ENCODE measurements at regions not wholly inside any gene's neighbourhood (a gene's known extent, or its start where the extent isn't known, plus 50 kb on each side); places are given as distances from the start of the nearest gene placed in this dataset.

DNA sequence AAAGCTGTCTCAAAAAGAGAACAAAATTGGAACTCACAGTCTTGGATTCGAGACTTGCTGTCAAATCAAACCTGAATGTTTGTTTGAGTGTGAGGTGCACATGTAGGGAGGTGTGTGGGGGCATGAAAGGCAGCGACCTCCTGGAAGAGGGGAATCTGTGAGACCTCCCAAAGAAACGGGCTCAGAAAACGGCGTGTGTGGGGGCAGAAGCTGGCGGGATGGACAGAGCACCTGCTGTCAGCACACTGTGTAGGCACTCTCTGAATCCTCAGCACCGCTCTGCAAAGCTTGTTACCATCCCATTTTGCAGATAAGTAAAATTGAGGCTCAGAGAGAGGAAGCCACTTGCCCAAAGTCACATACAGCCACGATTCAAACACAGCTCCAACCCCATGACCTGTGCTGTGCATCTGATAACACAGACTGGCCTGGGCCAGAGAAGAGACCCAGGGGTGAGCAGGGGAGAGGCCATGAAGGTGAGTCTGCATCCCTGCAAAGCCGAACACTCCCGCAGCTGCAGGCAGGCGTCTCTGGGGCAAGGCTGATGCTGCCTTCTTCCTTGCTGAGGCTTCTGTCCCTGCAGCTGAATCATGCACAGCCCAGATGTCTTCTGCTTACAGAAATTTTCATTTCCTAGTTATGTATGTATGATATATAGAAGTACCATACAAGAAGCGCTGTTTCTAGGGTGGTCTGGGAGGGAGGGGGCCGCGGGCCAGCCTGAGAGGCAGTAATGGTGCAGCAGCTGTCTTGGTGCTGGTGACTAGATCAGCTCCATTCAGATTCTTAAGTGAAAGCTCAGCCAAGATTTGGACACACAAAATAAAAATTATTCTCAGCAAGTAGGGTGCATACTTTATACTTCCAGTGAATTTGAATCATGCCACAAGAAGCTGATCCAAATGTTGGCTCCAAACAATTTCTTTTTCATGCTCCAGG is 67.3 kb upstream of the SHISAL1 start:
- DNase-seq = no peak
- Mint-ChIP-seq H3K4me1 (ENCODE audit: low read depth) (no peaks in the 10 kb centered on the region), H3K9me3 (peaks cover 6% of the 10 kb centered on the region), H3K4me3 (no peak overlapping the region), H3K27ac (no peak overlapping the region), H3K36me3 (ENCODE audit: low read depth) (no peaks in the 10 kb centered on the region), H3K27me3 (peaks cover 7% of the 10 kb centered on the region)

- H3K9me3 Mint-ChIP-seq = peaks cover 8% of the 10 kb centered on the region
- no peak overlapping the region for H3K27ac Mint-ChIP-seq
- no peak for DNase-seq
- peaks cover 7% of the 10 kb centered on the region for H3K27me3 Mint-ChIP-seq
- no peak overlapping the region for H3K4me3 Mint-ChIP-seq
- no peaks in the 10 kb centered on the region for H3K36me3 Mint-ChIP-seq (ENCODE audit: low read depth)
- no peaks in the 10 kb centered on the region for H3K4me1 Mint-ChIP-seq (ENCODE audit: low read depth)
Observed at GRCh38 chr22:44378380-44378779, 65.6 kb upstream of the SHISAL1 start.

DNA sequence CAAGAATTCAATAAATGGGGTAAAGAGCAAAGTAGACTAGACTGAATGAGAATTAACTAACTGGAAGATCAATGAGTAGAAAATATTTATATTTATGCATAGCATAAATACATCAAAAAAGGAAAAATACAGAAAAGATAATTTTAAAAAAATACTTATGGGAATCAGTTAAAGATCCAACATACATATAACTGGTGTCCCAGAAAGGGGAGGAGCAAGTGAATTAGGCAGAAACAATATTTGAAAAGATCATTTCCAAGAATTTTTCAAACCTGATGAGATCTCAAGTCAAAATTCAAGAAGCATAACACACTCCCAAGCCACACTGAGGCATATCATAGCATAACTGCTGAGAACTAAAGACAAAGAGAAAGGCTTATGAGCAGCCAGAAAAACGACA is 62.7 kb upstream of the SHISAL1 start:
- Mint-ChIP-seq H3K4me1 (ENCODE audit: low read depth) (no peaks in the 10 kb centered on the region), H3K27ac (no peak overlapping the region), H3K9me3 (peaks cover 8% of the 10 kb centered on the region)

DNA sequence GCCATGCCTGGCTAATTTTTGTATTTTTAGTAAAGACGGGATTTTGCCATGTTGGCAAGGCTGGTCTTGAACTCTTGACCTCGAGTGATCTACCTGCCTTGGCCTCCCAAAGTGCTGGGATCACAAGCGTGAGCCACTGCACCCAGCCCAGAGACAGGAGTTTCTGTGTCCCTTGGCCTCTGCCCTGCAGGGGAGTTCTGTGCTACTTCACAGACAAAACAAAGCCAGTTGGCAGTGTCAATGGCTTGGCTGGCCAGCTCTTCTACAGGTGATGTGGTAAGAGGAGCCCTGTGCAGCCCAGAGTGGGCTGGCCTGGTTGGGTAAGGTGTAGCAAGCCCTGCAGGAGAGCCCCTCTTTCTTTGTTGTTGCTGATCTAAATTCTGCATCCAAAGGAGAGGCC is 60.5 kb upstream of the SHISAL1 start:
- DNase-seq = no peak
- H3K27ac Mint-ChIP-seq = no peak overlapping the region
- no peak overlapping the region for H3K4me3 Mint-ChIP-seq
- no peaks in the 10 kb centered on the region for H3K4me1 Mint-ChIP-seq (ENCODE audit: low read depth)
- no peaks in the 10 kb centered on the region for H3K27me3 Mint-ChIP-seq
- peaks cover 8% of the 10 kb centered on the region for H3K9me3 Mint-ChIP-seq
- no peaks in the 10 kb centered on the region for H3K36me3 Mint-ChIP-seq (ENCODE audit: low read depth)

More for the DNA sequence above, 62.7 kb upstream of the SHISAL1 start:
- Mint-ChIP-seq H3K36me3 (ENCODE audit: low read depth) (no peaks in the 10 kb centered on the region), H3K4me3 (no peak overlapping the region), H3K27me3 (no peaks in the 10 kb centered on the region)
- no peak for DNase-seq

DNA sequence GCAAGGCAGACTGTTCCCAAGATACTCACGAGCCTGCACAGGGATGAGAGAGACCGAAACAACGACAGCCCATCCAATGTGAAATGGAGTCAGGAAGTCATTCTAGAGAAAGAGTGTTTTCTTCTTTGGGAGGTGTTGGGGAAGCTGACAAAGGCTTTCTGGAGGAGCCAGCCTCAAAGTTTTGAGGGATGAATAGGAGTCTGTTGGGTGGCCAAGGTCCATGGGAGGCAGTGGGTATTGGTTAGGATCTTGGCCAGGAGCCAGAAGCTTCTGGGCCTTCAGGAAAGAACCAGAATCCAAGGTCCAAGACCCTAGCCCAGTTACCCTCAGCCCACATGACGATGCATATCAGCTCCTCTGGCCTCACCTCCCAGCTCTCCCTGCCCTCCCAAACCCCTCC is 59.9 kb upstream of the SHISAL1 start:
- Mint-ChIP-seq H3K36me3 (ENCODE audit: low read depth) (no peaks in the 10 kb centered on the region), H3K27me3 (no peaks in the 10 kb centered on the region), H3K4me3 (no peak overlapping the region), H3K27ac (no peak overlapping the region), H3K4me1 (ENCODE audit: low read depth) (no peaks in the 10 kb centered on the region), H3K9me3 (peaks cover 8% of the 10 kb centered on the region)
- no peak for DNase-seq

DNA sequence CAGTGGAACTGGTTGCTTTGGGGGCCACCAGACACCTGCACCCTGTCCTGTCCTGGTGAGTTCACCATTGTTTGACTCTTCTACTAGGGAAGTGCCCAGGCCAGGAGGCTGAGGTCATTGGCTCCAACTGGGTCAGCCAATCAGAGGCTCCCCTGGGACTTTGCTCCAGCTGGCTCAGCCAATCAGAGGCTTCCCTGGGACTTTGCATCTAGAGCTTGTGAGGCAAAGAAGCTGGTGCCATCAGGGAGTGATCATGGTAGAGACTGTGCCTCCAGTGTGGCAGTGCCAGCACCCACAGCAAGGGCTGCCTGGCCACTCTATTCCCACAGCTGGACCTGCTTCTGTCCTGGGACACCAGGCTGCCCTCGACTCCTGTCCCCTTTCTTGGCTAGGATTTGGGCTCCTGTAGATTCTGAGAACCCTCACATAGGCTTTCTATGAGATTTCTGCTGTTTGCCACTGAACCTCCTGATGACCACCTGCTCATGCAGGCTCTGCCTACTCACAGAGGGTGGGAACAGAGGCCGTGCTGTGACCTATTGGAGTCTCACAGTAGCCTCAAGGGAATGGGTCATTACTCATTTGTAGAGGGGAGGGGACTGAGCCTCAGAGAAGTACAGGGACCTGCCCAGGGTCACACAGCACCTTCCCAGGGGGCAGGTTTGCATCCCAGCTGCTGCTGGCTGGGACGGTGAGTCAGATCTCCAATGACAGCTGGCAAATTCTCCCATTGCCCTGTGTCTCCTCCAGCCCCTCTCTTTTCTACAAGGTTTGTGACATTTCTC is 59.2 kb upstream of the SHISAL1 start:
- Mint-ChIP-seq H3K9me3 (peaks cover 8% of the 10 kb centered on the region), H3K4me1 (ENCODE audit: low read depth) (no peaks in the 10 kb centered on the region), H3K27me3 (no peaks in the 10 kb centered on the region), H3K27ac (no peak overlapping the region), H3K4me3 (no peak overlapping the region), H3K36me3 (ENCODE audit: low read depth) (no peaks in the 10 kb centered on the region)
- DNase-seq = no peak

- no peak overlapping the region for H3K4me3 Mint-ChIP-seq
- no peaks in the 10 kb centered on the region for H3K27me3 Mint-ChIP-seq
- no peaks in the 10 kb centered on the region for H3K4me1 Mint-ChIP-seq (ENCODE audit: low read depth)
- H3K27ac Mint-ChIP-seq = no peak overlapping the region
- no peaks in the 10 kb centered on the region for H3K36me3 Mint-ChIP-seq (ENCODE audit: low read depth)
- H3K9me3 Mint-ChIP-seq = peaks cover 2% of the 10 kb centered on the region
- DNase-seq = no peak
Observed at GRCh38 chr22:44369916-44370801, 57.4 kb upstream of the SHISAL1 start.

- Mint-ChIP-seq H3K4me1 (ENCODE audit: low read depth) (no peaks in the 10 kb centered on the region), H3K9me3 (no peaks in the 10 kb centered on the region), H3K4me3 (no peak overlapping the region), H3K27me3 (no peaks in the 10 kb centered on the region), H3K36me3 (ENCODE audit: low read depth) (no peaks in the 10 kb centered on the region), H3K27ac (no peak overlapping the region)
- DNase-seq = no peak
Observed at GRCh38 chr22:44369293-44369661, 56.5 kb upstream of the SHISAL1 start.

GRCh38 chr22:44368611-44369292 is 56.0 kb upstream of the SHISAL1 start:
- Mint-ChIP-seq H3K4me3 (no peak overlapping the region), H3K4me1 (ENCODE audit: low read depth) (no peaks in the 10 kb centered on the region), H3K27me3 (no peaks in the 10 kb centered on the region), H3K9me3 (no peaks in the 10 kb centered on the region), H3K36me3 (ENCODE audit: low read depth) (no peaks in the 10 kb centered on the region), H3K27ac (no peak overlapping the region)
- DNase-seq = no peak

GRCh38 chr22:44366372-44367300 is 53.9 kb upstream of the SHISAL1 start:
- Mint-ChIP-seq H3K9me3 (no peaks in the 10 kb centered on the region), H3K36me3 (ENCODE audit: low read depth) (no peaks in the 10 kb centered on the region), H3K4me1 (ENCODE audit: low read depth) (no peaks in the 10 kb centered on the region)

DNA sequence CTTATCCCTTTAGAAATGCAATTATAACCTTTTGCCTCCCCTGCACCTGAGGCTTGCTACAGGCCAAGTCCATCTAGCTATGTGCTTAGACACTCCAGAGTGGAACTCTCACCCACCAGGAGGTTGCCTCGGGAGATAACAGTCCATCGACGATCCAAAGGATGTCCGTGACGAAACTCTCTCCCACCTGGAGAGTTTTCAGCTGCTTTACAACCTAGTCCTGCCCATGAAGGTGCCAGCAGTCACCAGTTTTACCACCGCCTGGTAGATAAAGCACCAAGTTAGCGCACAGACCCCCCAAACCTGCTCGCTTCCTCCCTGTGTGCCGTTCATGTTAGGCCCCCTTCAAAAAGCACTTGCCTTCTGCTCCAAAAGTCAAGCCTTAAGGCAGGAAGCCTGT is 53.1 kb upstream of the SHISAL1 start:
- Mint-ChIP-seq H3K9me3 (no peaks in the 10 kb centered on the region), H3K4me1 (ENCODE audit: low read depth) (no peaks in the 10 kb centered on the region), H3K4me3 (no peak overlapping the region)

More at GRCh38 chr22:44366372-44367300, 53.9 kb upstream of the SHISAL1 start:
- no peak overlapping the region for H3K4me3 Mint-ChIP-seq
- no peak for DNase-seq
- no peak overlapping the region for H3K27ac Mint-ChIP-seq
- H3K27me3 Mint-ChIP-seq = no peaks in the 10 kb centered on the region

DNA sequence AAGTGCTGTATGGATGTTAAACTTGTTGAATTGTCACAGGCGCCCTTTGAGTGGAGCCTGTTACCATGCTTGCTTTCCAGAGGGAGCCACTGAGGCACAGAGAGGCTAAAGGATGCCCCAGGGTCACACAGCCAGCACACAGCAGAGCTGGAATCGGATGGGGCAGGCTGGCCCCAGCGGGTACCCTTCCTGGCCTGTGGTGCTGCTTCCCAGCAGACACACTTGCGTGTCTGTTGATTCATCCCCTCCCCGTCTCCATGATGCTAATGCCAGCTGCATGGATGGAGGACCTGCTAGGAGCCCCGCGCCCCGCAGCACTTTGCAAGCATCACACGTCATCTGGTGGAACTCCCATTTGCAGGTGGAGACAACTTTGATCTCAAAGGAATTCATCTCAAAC is 52.4 kb upstream of the SHISAL1 start:
- Mint-ChIP-seq H3K9me3 (no peaks in the 10 kb centered on the region), H3K4me3 (no peak overlapping the region), H3K36me3 (ENCODE audit: low read depth) (no peaks in the 10 kb centered on the region), H3K27me3 (no peaks in the 10 kb centered on the region), H3K4me1 (ENCODE audit: low read depth) (no peaks in the 10 kb centered on the region), H3K27ac (no peak overlapping the region)
- DNase-seq = no peak

More for the DNA sequence above, 53.1 kb upstream of the SHISAL1 start:
- Mint-ChIP-seq H3K36me3 (ENCODE audit: low read depth) (no peaks in the 10 kb centered on the region), H3K27ac (no peak overlapping the region), H3K27me3 (no peaks in the 10 kb centered on the region)
- DNase-seq = no peak

GRCh38 chr22:44364751-44365130 is 52.0 kb upstream of the SHISAL1 start:
- DNase-seq = no peak
- Mint-ChIP-seq H3K27me3 (peaks cover under 1% of the 10 kb centered on the region), H3K36me3 (ENCODE audit: low read depth) (no peaks in the 10 kb centered on the region), H3K4me3 (no peak overlapping the region), H3K27ac (no peak overlapping the region), H3K9me3 (no peaks in the 10 kb centered on the region), H3K4me1 (ENCODE audit: low read depth) (no peaks in the 10 kb centered on the region)
